Liver (tissue), 8 donors: ENCODE measurements at regions not wholly inside any gene's neighbourhood (a gene's known extent, or its start where the extent isn't known, plus 50 kb on each side); places are given as distances from the start of the nearest gene placed in this dataset.

ENCODE experiments used
- DNase-seq: peaks from one replicate; pipeline ENCODE4 v3.0.0-alpha.2; 2017; ENCODE audit warnings: low spot score
- H3K27ac ChIP-seq, 2 donors: one replicate each; pipeline ENCODE4 v1.7.0; 2013; ENCODE audit warnings: inconsistent platforms in 2 of 2, low read length in 2 of 2, control low read depth in 1 of 2, low read depth in 1 of 2, mild to moderate bottlenecking in 1 of 2
- H3K27me3 ChIP-seq, 4 donors: one replicate each; pipeline versions ENCODE4 v1.6.1 to v1.7.0; 2013; ENCODE audit warnings: low read length in 3 of 4, inconsistent platforms in 1 of 4, mild to moderate bottlenecking in 1 of 4, moderate library complexity in 1 of 4; ENCODE audit not compliant: control insufficient read depth in 4 of 4, insufficient read depth in 4 of 4
- H3K36me3 ChIP-seq, 4 donors: one replicate each; pipeline versions ENCODE4 v1.6.1 to v1.7.0; 2013; ENCODE audit warnings: low read length in 3 of 4, mild to moderate bottlenecking in 3 of 4, low read depth in 1 of 4, moderate library complexity in 1 of 4; ENCODE audit not compliant: control insufficient read depth in 4 of 4, insufficient read depth in 3 of 4
- H3K4me1 ChIP-seq, 4 donors: one replicate each; pipeline versions ENCODE4 v1.6.1 to v1.7.0; 2013; ENCODE audit warnings: low read length in 3 of 4, mild to moderate bottlenecking in 3 of 4, moderate library complexity in 1 of 4; ENCODE audit not compliant: control insufficient read depth in 4 of 4, insufficient read depth in 4 of 4
- H3K4me3 ChIP-seq, 3 donors: one replicate each; pipeline versions ENCODE4 v1.6.1 to v1.7.0; 2013; ENCODE audit warnings: low read length in 3 of 3, control low read depth in 1 of 3, low read depth in 1 of 3, mild to moderate bottlenecking in 1 of 3
- H3K9ac ChIP-seq, 2 donors: one replicate each; pipeline ENCODE4 v1.7.0; 2013; ENCODE audit warnings: low read length in 2 of 2, mild to moderate bottlenecking in 2 of 2, moderate library complexity in 2 of 2, control low read depth in 1 of 2, low read depth in 1 of 2
- H3K9me3 ChIP-seq, 4 donors: one replicate each; pipeline versions ENCODE4 v1.6.1 to v1.7.0; 2013; ENCODE audit warnings: low read length in 3 of 4; ENCODE audit not compliant: control insufficient read depth in 4 of 4
- ATF3 ChIP-seq: IDR thresholded peaks from 2 replicates; pipeline ENCODE4 v1.6.1; 2016; ENCODE audit warnings: antibody characterized with exemption
- EGR1 ChIP-seq, 2 donors: IDR thresholded peaks; 2 replicates each; pipeline ENCODE4 v1.6.1; 2016 to 2018; ENCODE audit warnings: antibody characterized with exemption in 2 of 2, low read depth in 2 of 2
- FOXA1 ChIP-seq: IDR thresholded peaks from 2 replicates; pipeline ENCODE4 v1.6.1; 2016; ENCODE audit warnings: antibody characterized with exemption
- FOXA2 ChIP-seq: IDR thresholded peaks from 2 replicates; pipeline ENCODE4 v1.6.1; 2016; ENCODE audit warnings: antibody characterized with exemption
- GABPA ChIP-seq, 2 donors: IDR thresholded peaks in 1 of 2; conservative IDR thresholded peaks in 1 of 2; 2 replicates each; pipeline ENCODE4 v1.6.1; 2016; ENCODE audit warnings: antibody characterized with exemption in 2 of 2, mild to moderate bottlenecking in 1 of 2, moderate library complexity in 1 of 2
- HNF4A ChIP-seq, 2 donors: conservative IDR thresholded peaks; 2 replicates each; pipeline ENCODE4 v1.6.1; 2016; ENCODE audit warnings: antibody characterized with exemption in 2 of 2, mild to moderate bottlenecking in 2 of 2
- HNF4G ChIP-seq: IDR thresholded peaks from 2 replicates; pipeline ENCODE4 v1.6.1; 2016; ENCODE audit warnings: antibody characterized with exemption
- JUND ChIP-seq, 2 donors: IDR thresholded peaks; 2 replicates each; pipeline ENCODE4 v1.6.1; 2016; ENCODE audit warnings: antibody characterized with exemption in 2 of 2
- NR2F2 ChIP-seq: IDR thresholded peaks from 2 replicates; pipeline ENCODE4 v1.6.1; 2016; ENCODE audit warnings: antibody characterized with exemption
- RAD21 ChIP-seq, 2 donors: IDR thresholded peaks; 2 replicates each; pipeline ENCODE4 v1.6.1; 2016; ENCODE audit warnings: antibody characterized with exemption in 2 of 2, mild to moderate bottlenecking in 2 of 2
- SP1 ChIP-seq: IDR thresholded peaks from 2 replicates; pipeline ENCODE4 v1.6.1; 2018; ENCODE audit warnings: antibody characterized with exemption, mild to moderate bottlenecking
- TAF1 ChIP-seq: conservative IDR thresholded peaks from 2 replicates; pipeline ENCODE4 v1.6.1; 2016; ENCODE audit warnings: antibody characterized with exemption, mild to moderate bottlenecking
- YY1 ChIP-seq: IDR thresholded peaks from 2 replicates; pipeline ENCODE4 v1.6.1; 2016; ENCODE audit warnings: antibody characterized with exemption, mild to moderate bottlenecking
- ZBTB33 ChIP-seq: IDR thresholded peaks from 2 replicates; pipeline ENCODE4 v1.6.1; 2016; ENCODE audit warnings: antibody characterized with exemption
- WGBS: extraction: QIAGEN DNeasy Blood & Tissue Kit; methylation state at CpG from one replicate; pipeline ENCODE4 v1.1.7; 2013; 5-methylcytosine and 5-hydroxymethylcytosine counted together
- TF ChIP-seq, protein P1 (sequence below): fragments of 150-350 bp; IDR thresholded peaks from 2 replicates; pipeline ENCODE4 v1.5.1; 2017; ENCODE audit warnings: improper control_type of control experiment, low read depth, low read length; ENCODE audit not compliant: missing input control
- TF ChIP-seq, protein P2 (sequence below): IDR thresholded peaks from 2 replicates; pipeline ENCODE4 v1.6.1; 2016; ENCODE audit warnings: antibody characterized with exemption, mild to moderate bottlenecking
- donor health status: healthy.
- donor health status: healthy.
- donor health status: healthy.
- donor health status: healthy.
- donor health status: healthy.

- H3K36me3 ChIP-seq: no peaks in the 10 kb centered on the region
- no peak overlapping the region for H3K9ac ChIP-seq
- TF ChIP-seq, protein P1, sequence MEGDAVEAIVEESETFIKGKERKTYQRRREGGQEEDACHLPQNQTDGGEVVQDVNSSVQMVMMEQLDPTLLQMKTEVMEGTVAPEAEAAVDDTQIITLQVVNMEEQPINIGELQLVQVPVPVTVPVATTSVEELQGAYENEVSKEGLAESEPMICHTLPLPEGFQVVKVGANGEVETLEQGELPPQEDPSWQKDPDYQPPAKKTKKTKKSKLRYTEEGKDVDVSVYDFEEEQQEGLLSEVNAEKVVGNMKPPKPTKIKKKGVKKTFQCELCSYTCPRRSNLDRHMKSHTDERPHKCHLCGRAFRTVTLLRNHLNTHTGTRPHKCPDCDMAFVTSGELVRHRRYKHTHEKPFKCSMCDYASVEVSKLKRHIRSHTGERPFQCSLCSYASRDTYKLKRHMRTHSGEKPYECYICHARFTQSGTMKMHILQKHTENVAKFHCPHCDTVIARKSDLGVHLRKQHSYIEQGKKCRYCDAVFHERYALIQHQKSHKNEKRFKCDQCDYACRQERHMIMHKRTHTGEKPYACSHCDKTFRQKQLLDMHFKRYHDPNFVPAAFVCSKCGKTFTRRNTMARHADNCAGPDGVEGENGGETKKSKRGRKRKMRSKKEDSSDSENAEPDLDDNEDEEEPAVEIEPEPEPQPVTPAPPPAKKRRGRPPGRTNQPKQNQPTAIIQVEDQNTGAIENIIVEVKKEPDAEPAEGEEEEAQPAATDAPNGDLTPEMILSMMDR: no peak
- TF ChIP-seq FOXA1: no peak
- TF ChIP-seq, protein P2, sequence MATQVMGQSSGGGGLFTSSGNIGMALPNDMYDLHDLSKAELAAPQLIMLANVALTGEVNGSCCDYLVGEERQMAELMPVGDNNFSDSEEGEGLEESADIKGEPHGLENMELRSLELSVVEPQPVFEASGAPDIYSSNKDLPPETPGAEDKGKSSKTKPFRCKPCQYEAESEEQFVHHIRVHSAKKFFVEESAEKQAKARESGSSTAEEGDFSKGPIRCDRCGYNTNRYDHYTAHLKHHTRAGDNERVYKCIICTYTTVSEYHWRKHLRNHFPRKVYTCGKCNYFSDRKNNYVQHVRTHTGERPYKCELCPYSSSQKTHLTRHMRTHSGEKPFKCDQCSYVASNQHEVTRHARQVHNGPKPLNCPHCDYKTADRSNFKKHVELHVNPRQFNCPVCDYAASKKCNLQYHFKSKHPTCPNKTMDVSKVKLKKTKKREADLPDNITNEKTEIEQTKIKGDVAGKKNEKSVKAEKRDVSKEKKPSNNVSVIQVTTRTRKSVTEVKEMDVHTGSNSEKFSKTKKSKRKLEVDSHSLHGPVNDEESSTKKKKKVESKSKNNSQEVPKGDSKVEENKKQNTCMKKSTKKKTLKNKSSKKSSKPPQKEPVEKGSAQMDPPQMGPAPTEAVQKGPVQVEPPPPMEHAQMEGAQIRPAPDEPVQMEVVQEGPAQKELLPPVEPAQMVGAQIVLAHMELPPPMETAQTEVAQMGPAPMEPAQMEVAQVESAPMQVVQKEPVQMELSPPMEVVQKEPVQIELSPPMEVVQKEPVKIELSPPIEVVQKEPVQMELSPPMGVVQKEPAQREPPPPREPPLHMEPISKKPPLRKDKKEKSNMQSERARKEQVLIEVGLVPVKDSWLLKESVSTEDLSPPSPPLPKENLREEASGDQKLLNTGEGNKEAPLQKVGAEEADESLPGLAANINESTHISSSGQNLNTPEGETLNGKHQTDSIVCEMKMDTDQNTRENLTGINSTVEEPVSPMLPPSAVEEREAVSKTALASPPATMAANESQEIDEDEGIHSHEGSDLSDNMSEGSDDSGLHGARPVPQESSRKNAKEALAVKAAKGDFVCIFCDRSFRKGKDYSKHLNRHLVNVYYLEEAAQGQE: no peak
- no peak for TF ChIP-seq ZBTB33
- no peak for TF ChIP-seq RAD21 (IDR thresholded peaks at IDR 0.05)
- TF ChIP-seq TAF1: no peak
- TF ChIP-seq FOXA2: no peak
- TF ChIP-seq HNF4G: no peak
- TF ChIP-seq JUND (IDR thresholded peaks at IDR 0.05): no peak
- no peak for TF ChIP-seq NR2F2
- no peak for TF ChIP-seq EGR1 (IDR thresholded peaks at IDR 0.05; ENCODE audit: low read depth in 2 of 2)
- TF ChIP-seq HNF4A (conservative IDR thresholded peaks at IDR 0.05): no peak
- no peak for TF ChIP-seq YY1
- H3K27ac ChIP-seq: no peak overlapping the region
- WGBS: 72% methylated on average over 1 of the region's 1 CpG
- H3K4me3 ChIP-seq: no peak overlapping the region
- no peak for DNase-seq
- H3K27me3 ChIP-seq: no peaks in the 10 kb centered on the region
- no peaks in the 10 kb centered on the region for H3K9me3 ChIP-seq
- no peaks in the 10 kb centered on the region for H3K4me1 ChIP-seq
Measured at GRCh38 chr15:38174691-38175090, 77.9 kb upstream of the SPRED1 start.

DNA sequence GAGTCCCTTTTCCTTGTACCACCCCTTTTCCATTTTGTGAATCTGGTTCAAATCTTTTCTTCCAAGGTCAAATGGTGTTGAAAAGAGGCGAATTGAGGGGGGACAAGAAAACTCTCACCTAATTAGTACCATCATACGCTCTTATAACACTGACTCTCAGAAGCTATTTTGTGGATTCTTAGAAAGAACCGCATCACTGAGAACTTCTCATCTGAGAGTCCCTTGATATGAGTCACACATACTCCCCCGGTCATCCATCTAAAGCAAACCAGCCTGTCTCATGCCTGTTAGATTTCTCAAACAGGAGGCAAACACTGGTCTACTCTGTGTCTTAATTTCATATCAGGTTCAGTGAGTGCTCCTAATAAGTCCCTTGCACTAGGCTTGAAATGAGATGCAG lies 76.5 kb upstream of the SPRED1 start:
- 86% methylated on average over 4 of the region's 4 CpGs for WGBS
- H3K9ac ChIP-seq: no peak overlapping the region

More for the DNA sequence above, 76.5 kb upstream of the SPRED1 start:
- Histone ChIP-seq H3K4me1 (no peaks in the 10 kb centered on the region), H3K27ac (no peak overlapping the region), H3K4me3 (no peak overlapping the region), H3K9me3 (no peaks in the 10 kb centered on the region), H3K36me3 (no peaks in the 10 kb centered on the region), H3K27me3 (no peaks in the 10 kb centered on the region)
- no peak for DNase-seq
- TF ChIP-seq RAD21 (IDR thresholded peaks at IDR 0.05) (no peak), GABPA (IDR thresholded peaks at IDR 0.05 in 1 of 2, conservative IDR thresholded peaks at IDR 0.05 in 1 of 2) (no peak), TAF1 (no peak), SP1 (no peak), NR2F2 (no peak), JUND (IDR thresholded peaks at IDR 0.05) (no peak), HNF4G (no peak), FOXA2 (no peak), ATF3 (no peak)
- TF ChIP-seq, protein P1: no peak
